ENCODE measurements at regions not wholly inside any gene's neighbourhood (a gene's known extent, or its start where the extent isn't known, plus 50 kb on each side); places are given as distances from the start of the nearest gene placed in this dataset.
"Not testable (repeated sequence)": the region's sequence is repeated elsewhere in the genome, so short reads cannot be mapped to it uniquely, and the experiment has no call there.

DNA sequence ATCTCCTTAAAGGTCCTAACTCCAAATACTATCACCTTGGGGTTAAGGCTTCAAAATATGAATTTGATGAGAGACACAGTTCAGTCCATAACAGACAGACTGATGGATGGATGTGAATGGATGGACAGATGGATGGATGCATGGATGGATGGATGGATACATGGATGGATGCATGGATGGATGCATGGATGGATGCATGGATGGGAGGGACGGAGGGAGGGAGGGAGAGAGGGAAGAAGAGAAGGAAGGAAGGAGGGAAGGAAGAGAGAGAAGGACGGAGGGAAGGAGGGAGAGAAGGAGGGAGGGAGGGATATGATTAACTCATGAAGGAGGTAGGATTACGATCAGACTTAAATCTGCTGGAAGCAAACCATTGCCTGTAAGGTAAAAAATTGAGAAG, 192.4 kb downstream of the LRRN1 start:
- Histone ChIP-seq H3K4me1 (ENCODE audit: control insufficient read depth, insufficient read depth, low read length) (no peaks in the 10 kb centered on the region), H3K9me3 (ENCODE audit: control insufficient read depth, insufficient read depth, low read length) (no peaks in the 10 kb centered on the region), H3K9ac (ENCODE audit: low read depth, low read length) (no peak overlapping the region), H3K36me3 (ENCODE audit: control insufficient read depth, insufficient read depth, low read length) (no peaks in the 10 kb centered on the region), H3K4me3 (ENCODE audit: low read depth, low read length) (no peak overlapping the region), H3K27me3 (ENCODE audit: control insufficient read depth, insufficient read depth, low read length) (no peaks in the 10 kb centered on the region)

GRCh38 chr3:3992312-3992874, 193.2 kb downstream of the LRRN1 start:
- Histone ChIP-seq H3K9ac (ENCODE audit: low read depth, low read length) (no peak overlapping the region), H3K4me3 (ENCODE audit: low read depth, low read length) (no peak overlapping the region), H3K9me3 (ENCODE audit: control insufficient read depth, insufficient read depth, low read length) (no peaks in the 10 kb centered on the region), H3K36me3 (ENCODE audit: control insufficient read depth, insufficient read depth, low read length) (no peaks in the 10 kb centered on the region), H3K4me1 (ENCODE audit: control insufficient read depth, insufficient read depth, low read length) (no peaks in the 10 kb centered on the region), H3K27me3 (ENCODE audit: control insufficient read depth, insufficient read depth, low read length) (no peaks in the 10 kb centered on the region)

DNA sequence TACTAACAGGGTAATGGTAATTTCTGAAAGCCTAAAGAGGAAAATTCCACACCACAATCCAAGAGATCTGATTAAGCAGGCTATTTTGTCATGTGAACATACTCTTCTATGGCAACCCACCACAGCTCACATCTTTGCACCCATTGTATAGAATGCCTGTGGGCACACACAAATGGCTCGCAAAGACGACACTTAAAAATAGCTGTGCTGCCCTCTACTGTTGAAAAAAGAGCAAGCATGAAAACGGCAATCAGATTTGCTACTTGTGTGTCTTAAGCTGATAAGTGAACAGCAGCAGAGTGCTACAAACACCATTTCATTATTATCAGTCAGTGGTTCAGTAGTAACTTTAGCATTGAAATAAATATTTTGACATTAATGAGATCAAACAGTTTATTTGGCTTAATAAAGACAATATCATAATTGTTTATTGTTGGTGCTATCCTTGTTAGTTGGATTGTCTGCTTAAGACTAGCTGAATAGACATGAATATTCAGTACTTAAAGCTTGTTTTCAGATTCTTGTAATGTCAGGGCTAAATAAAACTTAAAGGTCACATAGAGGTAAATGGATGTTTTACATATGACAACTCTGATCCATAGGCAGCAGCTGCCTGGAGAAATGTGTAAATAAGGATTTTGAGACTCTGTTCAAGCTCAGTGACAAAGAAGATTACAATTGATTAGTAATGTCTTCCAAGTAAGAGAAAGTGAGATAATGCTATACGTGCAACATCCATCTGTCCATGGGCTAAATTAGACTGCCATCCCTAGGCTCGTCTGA, 199.1 kb downstream of the LRRN1 start:
- H3K27me3 ChIP-seq (ENCODE audit: control insufficient read depth, insufficient read depth, low read length) = no peaks in the 10 kb centered on the region
- no peaks in the 10 kb centered on the region for H3K36me3 ChIP-seq (ENCODE audit: control insufficient read depth, insufficient read depth, low read length)
- H3K4me1 ChIP-seq (ENCODE audit: control insufficient read depth, insufficient read depth, low read length) = no peaks in the 10 kb centered on the region
- H3K9ac ChIP-seq (ENCODE audit: low read depth, low read length) = no peak overlapping the region
- H3K9me3 ChIP-seq (ENCODE audit: control insufficient read depth, insufficient read depth, low read length) = no peaks in the 10 kb centered on the region
- H3K4me3 ChIP-seq (ENCODE audit: low read depth, low read length) = no peak overlapping the region

DNA sequence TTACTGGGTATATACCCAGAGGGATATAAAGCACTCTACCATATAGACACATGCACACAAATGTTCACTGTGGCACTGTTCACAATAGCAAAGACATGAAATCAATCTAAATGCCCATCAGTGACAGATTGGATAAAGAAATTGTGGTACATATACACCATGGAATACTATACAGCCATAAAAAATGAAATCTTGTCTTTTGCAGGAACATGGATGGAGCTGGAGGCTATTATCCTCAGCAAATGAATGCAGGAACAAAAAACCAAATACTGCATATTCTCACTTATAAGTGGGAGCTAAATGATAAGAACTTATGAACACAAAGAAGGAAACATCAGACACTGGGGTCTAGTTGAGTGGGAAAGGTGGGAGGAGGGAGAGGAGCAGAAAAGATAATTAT, 200.1 kb downstream of the LRRN1 start:
- H3K36me3 ChIP-seq (ENCODE audit: control insufficient read depth, insufficient read depth, low read length); H3K27me3 ChIP-seq (ENCODE audit: control insufficient read depth, insufficient read depth, low read length); H3K4me1 ChIP-seq (ENCODE audit: control insufficient read depth, insufficient read depth, low read length); H3K9ac ChIP-seq (ENCODE audit: low read depth, low read length); H3K9me3 ChIP-seq (ENCODE audit: control insufficient read depth, insufficient read depth, low read length); H3K4me3 ChIP-seq (ENCODE audit: low read depth, low read length): not testable (repeated sequence)

GRCh38 chr3:4001976-4002375, 202.7 kb downstream of the LRRN1 start:
- H3K9me3 ChIP-seq (ENCODE audit: control insufficient read depth, insufficient read depth, low read length) = no peaks in the 10 kb centered on the region
- H3K4me1 ChIP-seq (ENCODE audit: control insufficient read depth, insufficient read depth, low read length) = no peaks in the 10 kb centered on the region
- H3K36me3 ChIP-seq (ENCODE audit: control insufficient read depth, insufficient read depth, low read length) = no peaks in the 10 kb centered on the region
- no peak overlapping the region for H3K9ac ChIP-seq (ENCODE audit: low read depth, low read length)
- H3K27me3 ChIP-seq (ENCODE audit: control insufficient read depth, insufficient read depth, low read length) = no peaks in the 10 kb centered on the region
- no peak overlapping the region for H3K4me3 ChIP-seq (ENCODE audit: low read depth, low read length)

DNA sequence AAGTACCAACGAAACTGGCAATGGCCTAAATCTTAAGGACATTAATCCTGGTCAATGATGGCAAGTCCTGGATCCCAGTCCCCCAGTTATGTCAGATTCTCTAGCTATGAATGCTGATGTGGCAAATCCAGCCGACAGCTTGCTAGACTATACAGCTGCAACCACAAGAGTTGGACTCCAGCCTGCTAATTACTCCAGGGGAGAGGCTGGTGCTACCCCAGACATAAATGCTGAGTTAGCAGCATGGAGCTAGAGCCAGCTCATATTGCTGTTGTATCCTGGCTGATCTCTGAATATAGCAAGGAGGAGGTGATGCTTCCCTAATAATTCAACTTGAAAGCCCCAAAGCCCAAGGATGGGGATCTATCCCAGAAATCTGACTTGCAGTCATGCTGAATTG, 207.1 kb downstream of the LRRN1 start:
- no peaks in the 10 kb centered on the region for H3K4me1 ChIP-seq (ENCODE audit: control insufficient read depth, insufficient read depth, low read length)
- H3K9me3 ChIP-seq (ENCODE audit: control insufficient read depth, insufficient read depth, low read length) = no peaks in the 10 kb centered on the region
- H3K4me3 ChIP-seq (ENCODE audit: low read depth, low read length) = no peak overlapping the region
- no peaks in the 10 kb centered on the region for H3K36me3 ChIP-seq (ENCODE audit: control insufficient read depth, insufficient read depth, low read length)
- no peak overlapping the region for H3K9ac ChIP-seq (ENCODE audit: low read depth, low read length)
- H3K27me3 ChIP-seq (ENCODE audit: control insufficient read depth, insufficient read depth, low read length) = no peaks in the 10 kb centered on the region

DNA sequence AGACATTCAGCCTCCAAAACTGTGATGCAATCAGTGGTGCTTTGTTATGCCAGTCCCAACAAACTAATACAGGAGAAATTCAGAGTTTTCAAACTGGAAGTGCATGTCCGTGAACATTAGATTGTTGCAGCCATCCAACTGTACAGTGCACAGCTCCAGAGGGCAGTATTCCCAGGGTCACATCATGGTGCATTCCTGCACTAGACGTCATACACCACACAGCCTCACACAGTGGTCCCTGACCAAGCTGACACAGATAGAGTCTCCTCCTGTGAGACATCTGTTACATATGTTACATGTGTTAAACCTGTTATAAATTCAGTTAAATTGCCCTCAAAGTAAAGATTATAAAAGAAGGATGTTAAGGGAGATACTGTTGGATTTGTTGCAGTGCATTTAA, 209.0 kb downstream of the LRRN1 start:
- no peaks in the 10 kb centered on the region for H3K4me1 ChIP-seq (ENCODE audit: control insufficient read depth, insufficient read depth, low read length)
- H3K9me3 ChIP-seq (ENCODE audit: control insufficient read depth, insufficient read depth, low read length) = no peaks in the 10 kb centered on the region
- H3K27me3 ChIP-seq (ENCODE audit: control insufficient read depth, insufficient read depth, low read length) = no peaks in the 10 kb centered on the region
- H3K9ac ChIP-seq (ENCODE audit: low read depth, low read length) = no peak overlapping the region
- no peaks in the 10 kb centered on the region for H3K36me3 ChIP-seq (ENCODE audit: control insufficient read depth, insufficient read depth, low read length)
- no peak overlapping the region for H3K4me3 ChIP-seq (ENCODE audit: low read depth, low read length)

GRCh38 chr3:4011166-4011565, 211.9 kb downstream of the LRRN1 start:
- Histone ChIP-seq H3K27me3 (ENCODE audit: control insufficient read depth, insufficient read depth, low read length) (no peaks in the 10 kb centered on the region), H3K4me3 (ENCODE audit: low read depth, low read length) (no peak overlapping the region), H3K36me3 (ENCODE audit: control insufficient read depth, insufficient read depth, low read length) (no peaks in the 10 kb centered on the region), H3K4me1 (ENCODE audit: control insufficient read depth, insufficient read depth, low read length) (no peaks in the 10 kb centered on the region), H3K9ac (ENCODE audit: low read depth, low read length) (no peak overlapping the region), H3K9me3 (ENCODE audit: control insufficient read depth, insufficient read depth, low read length) (no peaks in the 10 kb centered on the region)

- H3K9ac ChIP-seq (ENCODE audit: low read depth, low read length) = no peak overlapping the region
- H3K4me1 ChIP-seq (ENCODE audit: control insufficient read depth, insufficient read depth, low read length) = peaks cover 2% of the 10 kb centered on the region
- no peak overlapping the region for H3K4me3 ChIP-seq (ENCODE audit: low read depth, low read length)
- H3K36me3 ChIP-seq (ENCODE audit: control insufficient read depth, insufficient read depth, low read length) = no peaks in the 10 kb centered on the region
- H3K27me3 ChIP-seq (ENCODE audit: control insufficient read depth, insufficient read depth, low read length) = no peaks in the 10 kb centered on the region
- no peaks in the 10 kb centered on the region for H3K9me3 ChIP-seq (ENCODE audit: control insufficient read depth, insufficient read depth, low read length)
Observed at GRCh38 chr3:4015426-4015825, 216.2 kb downstream of the LRRN1 start.

GRCh38 chr3:4019501-4019900, 220.3 kb downstream of the LRRN1 start:
- H3K4me3 ChIP-seq (ENCODE audit: low read depth, low read length) = no peak overlapping the region
- H3K36me3 ChIP-seq (ENCODE audit: control insufficient read depth, insufficient read depth, low read length) = no peaks in the 10 kb centered on the region
- no peaks in the 10 kb centered on the region for H3K9me3 ChIP-seq (ENCODE audit: control insufficient read depth, insufficient read depth, low read length)
- peaks cover 2% of the 10 kb centered on the region for H3K27me3 ChIP-seq (ENCODE audit: control insufficient read depth, insufficient read depth, low read length)
- H3K9ac ChIP-seq (ENCODE audit: low read depth, low read length) = no peak overlapping the region
- peaks cover 2% of the 10 kb centered on the region for H3K4me1 ChIP-seq (ENCODE audit: control insufficient read depth, insufficient read depth, low read length)

DNA sequence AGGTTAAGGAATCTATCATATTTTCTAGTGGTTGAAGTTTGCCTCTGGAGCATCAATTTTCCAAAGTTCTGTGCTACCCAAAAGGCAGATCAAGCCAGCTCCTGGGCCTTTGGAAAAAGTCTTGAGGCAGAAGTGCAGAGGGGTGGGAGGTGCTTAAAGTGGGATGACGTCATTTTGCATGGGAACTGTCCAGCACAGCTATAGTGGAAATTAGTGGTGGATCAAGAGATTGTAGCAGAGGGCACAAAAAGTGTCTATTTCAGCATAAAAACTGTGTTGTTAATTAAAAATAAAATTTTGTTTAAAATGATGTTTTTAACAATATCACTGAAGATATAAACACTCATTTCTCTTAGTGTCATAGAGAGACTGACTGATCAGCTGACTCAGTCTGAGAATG, 221.9 kb downstream of the LRRN1 start:
- H3K36me3 ChIP-seq (ENCODE audit: control insufficient read depth, insufficient read depth, low read length) = no peaks in the 10 kb centered on the region
- peaks cover 2% of the 10 kb centered on the region for H3K27me3 ChIP-seq (ENCODE audit: control insufficient read depth, insufficient read depth, low read length)
- no peak overlapping the region for H3K9ac ChIP-seq (ENCODE audit: low read depth, low read length)
- H3K4me3 ChIP-seq (ENCODE audit: low read depth, low read length) = no peak overlapping the region
- H3K9me3 ChIP-seq (ENCODE audit: control insufficient read depth, insufficient read depth, low read length) = no peaks in the 10 kb centered on the region
- peaks cover 2% of the 10 kb centered on the region for H3K4me1 ChIP-seq (ENCODE audit: control insufficient read depth, insufficient read depth, low read length)

DNA sequence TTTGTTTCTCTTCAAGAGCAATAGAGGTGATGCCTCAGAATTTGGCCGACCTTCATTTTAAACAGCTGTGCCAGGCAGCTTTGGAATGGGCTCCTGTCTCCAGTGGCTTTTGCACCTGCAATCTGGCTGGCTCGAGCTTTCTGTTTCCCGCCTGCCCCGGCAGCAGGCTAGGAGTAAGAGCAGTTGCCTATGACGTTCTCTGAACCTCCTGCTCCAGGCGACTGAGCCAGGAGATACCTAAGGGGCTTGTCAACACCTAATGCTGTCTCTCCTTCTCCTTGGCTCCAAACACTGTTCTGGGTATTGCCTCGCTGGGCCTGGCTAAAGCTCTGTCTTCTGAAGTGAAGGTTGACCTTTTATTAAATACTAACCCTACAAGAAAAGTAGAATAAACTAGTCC, 229.9 kb downstream of the LRRN1 start:
- no peak overlapping the region for H3K4me3 ChIP-seq (ENCODE audit: low read depth, low read length)
- no peaks in the 10 kb centered on the region for H3K4me1 ChIP-seq (ENCODE audit: control insufficient read depth, insufficient read depth, low read length)
- no peaks in the 10 kb centered on the region for H3K36me3 ChIP-seq (ENCODE audit: control insufficient read depth, insufficient read depth, low read length)
- no peak overlapping the region for H3K9ac ChIP-seq (ENCODE audit: low read depth, low read length)
- H3K9me3 ChIP-seq (ENCODE audit: control insufficient read depth, insufficient read depth, low read length) = no peaks in the 10 kb centered on the region
- H3K27me3 ChIP-seq (ENCODE audit: control insufficient read depth, insufficient read depth, low read length) = peaks cover 2% of the 10 kb centered on the region

Measured in iPS-15b (cell line).